NCI-H748 (cell line): ENCODE measurements at regions not wholly inside any gene's neighbourhood (a gene's known extent, or its start where the extent isn't known, plus 50 kb on each side); places are given as distances from the start of the nearest gene placed in this dataset.

Source experiments
- DNase-seq: peaks from one replicate; lab custom pipeline; 2025; ENCODE audit not compliant: unreplicated experiment; lab: John Stamatoyannopoulos, UW

DNA sequence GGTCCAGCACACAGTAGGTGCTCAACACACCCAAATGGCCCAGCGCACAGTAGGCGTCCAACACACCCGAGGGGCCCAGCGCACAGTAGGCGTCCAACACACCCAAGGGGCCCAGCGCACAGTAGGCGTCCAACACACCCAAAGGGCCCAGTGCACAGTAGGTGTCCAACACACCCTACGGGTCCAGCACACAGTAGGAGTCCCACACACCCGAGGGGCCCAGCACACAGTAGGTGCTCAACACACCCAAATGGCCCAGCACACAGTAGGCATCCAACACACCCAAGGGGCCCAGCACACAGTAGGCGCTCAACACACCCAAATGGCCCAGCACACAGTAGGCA, 80.8 kb downstream of the FOXL3 start:
- DNase-seq: no peak

- DNase-seq: peak; percentile 18
Observed at GRCh38 chr7:371119-371778, 81.3 kb downstream of the FOXL3 start.

DNA sequence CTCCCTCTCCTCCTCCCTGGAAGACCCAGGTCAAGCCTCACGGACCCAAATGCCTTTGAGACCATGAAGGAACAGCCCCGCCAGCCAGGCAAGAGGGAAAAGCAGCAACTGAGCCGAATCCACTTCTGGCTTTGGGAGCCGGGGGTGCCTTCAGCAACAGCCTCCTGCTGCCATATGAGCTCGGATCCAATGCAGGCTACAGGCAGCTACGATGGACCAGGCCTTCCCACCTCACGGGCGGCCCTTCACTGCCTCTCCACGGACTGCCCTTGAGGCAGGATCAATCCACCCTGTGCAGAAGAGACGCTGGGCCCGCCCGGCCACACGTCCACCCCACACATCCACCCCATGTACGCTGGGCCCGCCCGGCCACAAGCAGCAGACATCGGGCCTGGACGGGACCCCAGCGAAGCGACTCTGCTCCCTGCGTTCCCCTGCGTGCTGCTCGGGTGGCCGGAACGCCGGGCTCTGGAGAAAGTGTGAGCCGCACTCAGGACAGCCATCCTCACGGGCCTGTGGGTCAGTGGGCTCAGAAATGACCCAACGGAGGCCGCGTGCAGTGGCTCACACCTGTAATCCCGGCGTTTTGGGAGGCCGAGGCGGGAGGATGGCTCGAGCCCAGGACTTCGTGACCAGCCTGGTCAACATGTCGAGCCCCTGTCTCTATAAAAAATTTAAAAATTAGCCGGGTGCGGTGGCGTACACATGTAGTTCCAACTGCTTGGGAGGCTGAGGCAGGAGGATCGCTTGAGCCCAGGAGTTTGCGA, 82.0 kb downstream of the FOXL3 start:
- no peak for DNase-seq

DNA sequence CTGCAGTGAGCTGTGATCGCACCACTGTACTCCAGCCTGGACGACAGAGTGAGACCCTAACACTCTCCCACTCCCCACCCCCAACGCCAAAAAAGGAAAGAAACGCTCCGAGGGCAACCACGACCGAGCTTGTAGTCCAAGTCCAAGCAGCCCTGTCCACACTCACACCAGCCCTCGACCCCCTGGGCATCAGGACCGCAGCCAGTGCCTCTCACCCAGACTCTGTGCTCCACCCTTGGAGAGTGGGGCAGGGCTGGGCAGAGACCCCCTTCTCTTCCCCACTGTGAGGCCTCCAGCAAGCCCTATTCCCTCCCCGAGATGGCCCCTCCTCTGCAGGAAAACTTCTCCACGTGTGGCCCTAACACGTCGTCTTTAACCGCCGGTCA, 82.6 kb downstream of the FOXL3 start:
- no peak for DNase-seq

DNA sequence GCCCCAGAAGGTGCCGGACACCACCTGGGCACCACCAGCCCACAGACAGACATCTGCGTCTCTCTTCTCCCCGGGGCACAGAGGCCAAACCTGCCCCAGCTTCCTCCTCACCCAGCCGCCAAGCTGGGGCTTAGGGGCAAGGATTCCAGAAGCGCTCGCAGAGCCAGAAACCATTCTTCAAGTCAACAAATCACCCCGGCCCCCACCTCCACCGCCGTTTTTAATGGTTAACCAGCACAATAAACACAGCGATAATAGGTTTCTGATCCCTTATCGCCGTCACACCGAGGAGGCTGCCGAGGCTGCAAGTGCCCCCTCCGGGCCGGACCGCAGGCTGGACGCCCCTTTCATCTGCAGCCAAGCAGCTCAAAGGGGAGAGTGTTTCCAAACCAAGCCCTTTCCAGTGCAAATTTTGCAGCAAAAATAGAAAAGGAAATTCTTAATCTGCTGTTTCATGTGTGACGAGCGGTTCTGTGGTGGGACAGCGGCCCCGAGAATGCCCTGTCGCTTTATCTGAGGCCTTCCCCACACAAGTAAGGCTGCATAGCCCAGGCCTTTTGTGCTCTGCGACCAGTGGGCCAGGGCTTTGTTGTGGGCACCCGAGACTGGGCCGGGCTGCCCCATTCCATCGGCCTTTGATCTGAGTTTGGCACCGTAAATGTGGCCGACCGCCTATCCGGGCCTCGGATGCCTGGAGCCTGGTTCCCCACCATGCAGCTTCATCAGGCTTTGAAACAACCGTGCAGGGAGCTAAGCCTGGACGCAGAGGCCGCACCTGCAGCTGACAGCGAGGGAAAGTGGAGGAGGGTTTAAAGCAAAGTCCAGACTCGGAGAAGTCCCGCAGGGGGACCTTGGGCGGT, 83.2 kb downstream of the FOXL3 start:
- no peak for DNase-seq

GRCh38 chr7:373818-374705, 84.1 kb downstream of the FOXL3 start:
- no peak for DNase-seq

- DNase-seq: no peak
Observed at GRCh38 chr7:374706-375311, 84.8 kb downstream of the FOXL3 start.

DNA sequence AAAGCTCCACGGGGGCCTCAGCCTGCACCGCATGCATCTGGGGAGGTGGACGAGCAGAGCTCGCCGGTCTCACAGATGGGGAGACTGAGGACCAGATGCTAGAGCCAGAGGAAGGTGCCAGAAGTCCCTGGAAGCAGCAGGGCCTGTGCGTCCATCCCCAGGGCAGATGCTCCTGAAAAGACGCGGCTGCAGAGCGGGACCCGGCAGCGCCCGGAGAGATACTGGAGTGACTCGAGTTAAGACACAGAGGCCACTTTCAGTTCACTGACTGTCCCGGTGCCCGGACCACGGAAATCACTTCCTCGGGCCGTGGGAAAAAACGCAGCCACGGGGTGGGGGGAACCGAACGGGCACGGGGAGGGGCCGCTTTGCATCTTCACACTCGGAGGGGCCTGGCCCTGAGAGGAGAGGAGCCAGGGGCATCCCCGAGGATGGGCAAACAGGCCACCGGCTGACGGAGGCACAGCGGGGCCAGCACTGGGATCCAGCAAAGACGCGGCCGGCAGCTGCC, 85.4 kb downstream of the FOXL3 start:
- no peak for DNase-seq

- DNase-seq: no peak
Observed at GRCh38 chr7:375901-376305, 85.9 kb downstream of the FOXL3 start.

DNA sequence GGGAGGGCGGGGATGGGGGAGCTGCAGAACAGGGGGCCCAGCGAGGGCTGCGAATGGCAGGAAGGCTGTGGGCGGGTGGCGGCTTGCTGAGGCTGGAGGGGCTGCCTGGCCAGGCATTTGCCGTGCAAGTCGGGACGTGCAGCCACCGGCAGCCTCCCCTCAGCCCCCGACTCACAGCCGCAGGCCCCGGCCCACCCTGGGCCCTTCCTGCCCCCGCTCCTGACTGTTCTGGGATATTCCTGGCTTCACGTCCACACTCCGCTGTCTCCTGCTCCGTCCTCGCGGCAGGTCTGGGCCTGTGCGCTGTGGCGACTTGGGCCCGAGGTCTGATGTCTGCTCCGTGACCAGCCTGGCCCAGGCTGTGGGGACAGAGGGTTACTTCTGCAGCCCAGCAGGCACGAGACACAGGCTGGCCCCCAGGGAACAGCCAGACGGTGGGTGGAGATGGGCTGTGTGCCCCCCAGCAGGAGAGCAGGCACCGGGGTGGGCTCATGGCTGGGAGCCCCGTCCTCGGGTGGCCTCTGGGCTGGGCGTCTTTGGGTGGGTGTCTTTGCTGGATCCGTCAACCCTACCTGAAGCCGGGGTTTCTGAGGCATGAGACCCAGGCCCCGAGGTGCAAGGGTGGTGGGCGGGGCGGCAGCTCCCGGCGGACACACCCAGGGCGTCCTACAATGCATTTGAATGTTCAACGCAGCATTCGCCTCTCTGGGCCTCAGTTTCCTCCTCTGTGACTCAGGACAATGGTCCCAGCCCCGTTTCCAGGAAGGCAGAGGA, 86.5 kb downstream of the FOXL3 start:
- no peak for DNase-seq

- no peak for DNase-seq
Observed at GRCh38 chr7:377080-378040, 87.4 kb downstream of the FOXL3 start.

GRCh38 chr7:378041-378420, 88.1 kb downstream of the FOXL3 start:
- DNase-seq: no peak

DNA sequence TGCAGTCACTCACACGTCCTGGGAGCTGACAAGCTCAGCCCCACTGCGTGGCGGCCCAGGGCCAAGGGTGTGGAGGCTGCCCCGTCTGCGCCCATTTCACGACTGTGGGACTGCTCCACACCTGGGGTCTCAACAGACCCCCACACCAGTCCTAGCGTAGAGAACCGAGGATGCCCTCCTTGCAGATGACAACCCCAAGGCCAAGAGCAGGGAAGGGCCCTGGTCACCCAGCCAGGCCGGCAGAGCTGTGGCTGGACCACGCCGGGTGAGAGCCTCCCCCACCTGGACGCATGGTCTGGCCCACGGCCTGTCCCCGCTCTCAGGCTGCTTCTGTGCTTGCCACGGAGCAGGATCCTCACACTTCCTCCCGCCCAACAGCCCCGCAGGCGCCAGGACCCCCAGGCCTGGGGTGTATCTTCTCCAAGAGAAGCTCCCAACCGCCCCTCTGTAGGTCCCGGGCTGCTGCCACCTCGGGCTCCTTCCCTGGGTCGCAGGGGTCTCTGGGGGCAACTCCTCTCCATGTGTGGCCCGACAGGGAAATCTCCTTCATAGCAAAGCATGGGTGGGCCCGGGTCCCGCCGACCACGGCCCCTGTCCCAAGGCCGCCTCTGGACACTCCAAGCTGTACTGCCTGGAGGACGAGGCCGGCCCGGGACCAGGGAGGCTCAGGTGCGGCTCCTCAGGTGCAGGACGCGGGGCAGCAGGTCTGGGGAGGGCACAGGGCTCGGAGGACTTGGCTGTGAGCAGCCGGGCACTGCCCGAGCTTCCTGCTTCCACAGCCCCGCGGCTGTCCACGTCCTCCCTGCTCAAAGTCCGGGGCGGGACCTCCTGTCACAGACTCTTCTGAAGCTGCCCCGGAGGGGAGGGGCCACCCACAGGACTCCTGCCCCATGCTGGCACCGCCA, 88.8 kb downstream of the FOXL3 start:
- DNase-seq: no peak

DNA sequence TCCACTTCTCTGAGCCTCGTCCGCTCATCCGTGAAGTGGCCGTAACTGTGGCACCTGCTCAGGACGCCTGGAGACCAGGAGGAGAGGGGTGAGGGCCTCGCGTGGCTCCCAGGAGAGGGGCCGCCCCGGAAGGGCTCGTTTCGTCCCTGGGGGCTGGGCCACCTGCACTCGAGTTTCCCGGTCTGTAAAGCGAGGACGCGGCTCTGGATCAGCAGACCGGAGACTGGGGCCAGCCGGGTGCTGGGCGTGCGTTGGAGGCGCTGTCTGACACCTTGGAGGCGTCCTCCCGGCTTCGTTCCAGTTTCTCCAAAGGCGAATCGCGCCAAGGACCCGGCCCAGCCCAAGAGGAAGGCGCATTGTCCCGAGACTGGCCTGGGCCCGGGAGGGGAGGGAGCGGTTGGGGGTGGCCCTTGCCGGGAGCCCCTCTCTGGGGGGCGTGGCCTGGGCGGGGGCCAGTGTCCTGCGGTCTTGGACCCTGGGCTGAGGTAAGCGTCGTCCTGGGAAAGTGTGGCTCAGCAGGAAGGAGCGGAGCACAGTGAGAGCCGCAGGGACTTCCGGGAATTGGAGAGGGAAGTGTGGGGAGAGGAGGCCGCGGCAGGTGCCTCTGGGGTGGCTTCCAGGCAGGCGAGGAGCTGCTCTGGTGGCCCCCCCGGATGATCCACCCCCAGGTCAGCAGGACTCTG, 89.6 kb downstream of the FOXL3 start:
- DNase-seq: peak; percentile 71

DNA sequence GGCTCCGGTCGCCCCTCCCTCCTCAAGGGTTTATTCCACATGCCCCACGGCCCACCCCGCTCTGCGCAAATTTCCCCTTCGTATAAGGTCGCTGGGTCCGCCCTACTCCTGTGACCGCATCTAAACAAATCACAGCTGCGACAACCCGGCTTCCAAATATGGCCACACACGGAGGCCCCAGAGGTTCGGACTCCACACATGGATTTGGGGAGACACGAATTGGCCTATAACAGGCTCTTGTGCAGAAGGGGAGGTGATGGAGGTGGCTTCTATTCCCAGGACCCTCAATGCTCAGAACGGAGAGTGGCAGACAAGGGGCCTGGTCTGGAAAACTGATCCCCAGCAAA, 90.1 kb downstream of the FOXL3 start:
- DNase-seq: peak; percentile 71

DNA sequence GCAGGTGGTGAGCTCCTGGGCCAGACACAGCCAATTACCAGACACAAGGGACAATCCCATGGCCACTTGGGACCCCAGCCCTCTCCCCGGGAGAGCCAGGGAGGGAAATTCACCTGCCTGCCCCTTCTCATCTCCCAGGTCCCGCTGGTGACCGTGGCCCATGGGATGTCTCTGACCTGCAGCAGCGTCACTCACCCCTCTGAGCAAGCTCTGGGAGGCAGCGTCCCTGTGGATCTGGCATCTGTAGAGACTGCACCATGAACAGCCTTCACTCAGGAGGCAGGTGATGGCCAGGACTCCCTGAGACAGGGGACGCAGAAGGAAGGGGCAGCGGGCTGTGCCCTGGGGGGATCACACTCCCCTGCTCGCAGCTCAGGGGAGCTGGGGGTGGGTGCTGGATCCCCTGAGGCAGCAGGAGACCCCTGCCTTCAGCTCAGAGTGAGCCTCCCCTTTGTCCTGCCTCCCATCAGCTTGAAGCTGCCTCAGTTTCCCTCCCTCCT, 90.8 kb downstream of the FOXL3 start:
- peak; percentile 41 for DNase-seq
